GM21723 (cell line): ENCODE measurements at regions not wholly inside any gene's neighbourhood (a gene's known extent, or its start where the extent isn't known, plus 50 kb on each side); places are given as distances from the start of the nearest gene placed in this dataset.
"Not testable (repeated sequence)": the region's sequence is repeated elsewhere in the genome, so short reads cannot be mapped to it uniquely, and the experiment has no call there.

Source experiments
- ATAC-seq: cut with Tn5 transposase; IDR thresholded peaks from one replicate; pipeline ENCODE4 v1.9.1; 2021; ENCODE audit warnings: mild to moderate bottlenecking, moderate library complexity; ENCODE audit not compliant: unreplicated experiment

- ATAC-seq: no peak
Measured at GRCh38 chr1:184181044-184181443, 129.5 kb downstream of the TSEN15 start.

GRCh38 chr1:184183919-184184318 is 132.4 kb downstream of the TSEN15 start:
- no peak for ATAC-seq

- ATAC-seq: not testable (repeated sequence)
Measured at GRCh38 chr1:184184614-184185013, 133.1 kb downstream of the TSEN15 start.

- no peak for ATAC-seq
Measured at GRCh38 chr1:184185347-184185746, 133.8 kb downstream of the TSEN15 start.

- no peak for ATAC-seq
Measured at GRCh38 chr1:184186167-184186566, 134.6 kb downstream of the TSEN15 start.

- no peak for ATAC-seq
Measured at GRCh38 chr1:184187097-184187496, 135.6 kb downstream of the TSEN15 start.

GRCh38 chr1:184188037-184188436 is 136.5 kb downstream of the TSEN15 start:
- no peak for ATAC-seq

- no peak for ATAC-seq
Measured at GRCh38 chr1:184189361-184189760, 137.8 kb downstream of the TSEN15 start.

- no peak for ATAC-seq
Measured at GRCh38 chr1:184190616-184191015, 139.1 kb downstream of the TSEN15 start.

- no peak for ATAC-seq
Measured at GRCh38 chr1:184191181-184191621, 139.7 kb downstream of the TSEN15 start.

GRCh38 chr1:184192796-184193195 is 141.3 kb downstream of the TSEN15 start:
- ATAC-seq: no peak

GRCh38 chr1:184193451-184193850 is 141.9 kb downstream of the TSEN15 start:
- no peak for ATAC-seq

GRCh38 chr1:184194236-184194635 is 142.7 kb downstream of the TSEN15 start:
- no peak for ATAC-seq

- not testable (repeated sequence) for ATAC-seq
Measured at GRCh38 chr1:184195722-184196121, 144.2 kb downstream of the TSEN15 start.

GRCh38 chr1:184197831-184198230 is 146.3 kb downstream of the TSEN15 start:
- ATAC-seq: no peak

GRCh38 chr1:184199036-184199435 is 147.5 kb downstream of the TSEN15 start:
- no peak for ATAC-seq

GRCh38 chr1:184199438-184200085 is 148.0 kb downstream of the TSEN15 start:
- ATAC-seq: no peak

- ATAC-seq: no peak
Measured at GRCh38 chr1:184208622-184209021, 157.1 kb downstream of the TSEN15 start.

- ATAC-seq: no peak
Measured at GRCh38 chr1:184210031-184210430, 158.5 kb downstream of the TSEN15 start.

- ATAC-seq: no peak
Measured at GRCh38 chr1:184210862-184211261, 159.3 kb downstream of the TSEN15 start.

GRCh38 chr1:184212649-184213314 is 161.3 kb downstream of the TSEN15 start:
- no peak for ATAC-seq

GRCh38 chr1:184214128-184214527 is 162.6 kb downstream of the TSEN15 start:
- ATAC-seq: no peak
